Endothelial cell (in vitro differentiated cells): ENCODE measurements at regions not wholly inside any gene's neighbourhood (a gene's known extent, or its start where the extent isn't known, plus 50 kb on each side); places are given as distances from the start of the nearest gene placed in this dataset.

Source experiments
- DNase-seq: peaks from one replicate; pipeline ENCODE4 v3.0.0; 2021; ENCODE audit warnings: low spot score
- H3K27ac Mint-ChIP-seq: one replicate; pipeline ENCODE4 v1.8.0; 2021; ENCODE audit warnings: mixed read lengths, inconsistent platforms; ENCODE audit not compliant: unreplicated experiment
- H3K27me3 Mint-ChIP-seq: one replicate; pipeline ENCODE4 v1.8.0; 2021; ENCODE audit warnings: mild to moderate bottlenecking, moderate library complexity, mixed read lengths, inconsistent platforms; ENCODE audit not compliant: unreplicated experiment
- H3K36me3 Mint-ChIP-seq: one replicate; pipeline ENCODE4 v1.8.0; 2021; ENCODE audit warnings: mild to moderate bottlenecking, low read depth, mixed read lengths, inconsistent platforms; ENCODE audit not compliant: unreplicated experiment
- H3K4me1 Mint-ChIP-seq: one replicate; pipeline ENCODE4 v1.8.0; 2021; ENCODE audit warnings: mild to moderate bottlenecking, mixed read lengths, inconsistent platforms; ENCODE audit not compliant: unreplicated experiment
- H3K4me3 Mint-ChIP-seq: one replicate; pipeline ENCODE4 v1.8.0; 2021; ENCODE audit warnings: mild to moderate bottlenecking, mixed read lengths, inconsistent platforms; ENCODE audit not compliant: unreplicated experiment
- H3K9me3 Mint-ChIP-seq: one replicate; pipeline ENCODE4 v1.8.0; 2021; ENCODE audit warnings: mixed read lengths, inconsistent platforms; ENCODE audit not compliant: unreplicated experiment
- CTCF ChIP-seq: fragments of 200-600 bp; sonication (generic); IDR thresholded peaks from one replicate; pipeline ENCODE4 v1.5.0; 2021; ENCODE audit warnings: antibody characterized with exemption; ENCODE audit not compliant: unreplicated experiment

DNA sequence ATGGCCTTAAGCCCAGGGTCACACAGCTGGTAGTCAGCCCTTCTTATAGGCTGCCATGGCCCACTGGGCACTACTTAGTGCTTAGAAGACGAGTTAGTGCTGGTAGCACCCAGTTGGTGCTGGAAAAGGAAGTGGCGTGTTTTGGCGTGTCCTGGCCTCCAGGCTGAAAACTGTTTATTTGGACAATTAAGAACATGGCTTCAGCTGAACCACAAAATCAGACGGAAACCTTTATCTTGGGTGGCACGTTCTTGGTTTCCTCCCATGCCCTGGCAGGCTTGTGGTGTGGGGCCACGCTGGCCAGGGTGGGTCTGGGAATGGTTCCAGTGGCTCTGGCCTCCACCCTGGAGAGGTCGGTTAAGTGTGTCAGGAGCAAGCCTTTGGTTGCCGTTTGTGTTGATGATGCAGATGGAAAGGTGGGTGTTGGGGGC, 141.5 kb upstream of the HAAO start:
- TF ChIP-seq CTCF: no peak
- no peaks in the 10 kb centered on the region for H3K36me3 Mint-ChIP-seq
- no peaks in the 10 kb centered on the region for H3K9me3 Mint-ChIP-seq
- no peak for DNase-seq
- peaks cover 30% of the 10 kb centered on the region for H3K4me1 Mint-ChIP-seq
- peaks cover 18% of the 10 kb centered on the region for H3K27me3 Mint-ChIP-seq
- no peak overlapping the region for H3K27ac Mint-ChIP-seq
- no peak overlapping the region for H3K4me3 Mint-ChIP-seq

DNA sequence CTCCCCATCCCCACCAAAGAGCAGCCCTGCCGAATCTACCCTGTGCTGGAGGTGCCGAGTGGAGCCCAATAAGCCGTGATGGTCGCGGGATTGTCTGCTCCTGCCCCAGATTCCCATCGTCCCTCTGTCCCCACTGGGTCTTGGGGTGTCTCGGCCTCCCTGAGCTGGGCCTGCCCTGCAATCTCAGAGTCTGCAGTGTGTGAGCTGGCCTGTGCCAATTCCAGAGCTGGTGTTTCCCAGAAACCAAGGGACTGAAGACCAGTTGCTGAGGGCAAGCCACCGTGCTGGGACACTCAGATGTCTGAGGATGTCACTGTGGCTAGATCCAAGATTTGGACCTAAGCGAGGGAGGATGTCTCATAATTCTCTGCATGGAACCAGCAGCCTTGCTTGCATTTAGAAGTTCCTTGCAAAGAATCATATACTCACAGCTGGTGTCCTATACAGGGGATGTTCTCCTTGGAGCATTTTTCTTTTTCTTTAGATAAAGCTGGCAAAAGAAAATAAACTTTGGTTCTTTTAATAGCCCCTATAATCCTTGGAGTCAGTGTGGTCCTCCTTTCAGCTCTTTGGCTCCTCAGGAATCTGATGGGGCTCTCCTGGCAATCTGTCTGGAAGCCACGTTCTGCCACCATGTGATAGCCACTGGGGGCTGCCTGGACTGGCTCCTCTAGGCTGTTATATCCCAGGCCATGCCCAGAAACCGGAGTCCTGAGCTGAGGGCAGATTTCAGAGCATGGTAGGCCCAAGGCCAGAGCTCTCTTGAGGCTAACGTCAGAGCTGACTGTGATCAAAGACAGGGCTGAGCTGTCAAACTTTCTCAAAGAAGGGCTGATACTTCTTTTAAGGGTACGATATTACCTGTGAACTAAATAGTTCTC, 140.1 kb upstream of the HAAO start:
- H3K9me3 Mint-ChIP-seq: no peaks in the 10 kb centered on the region
- H3K27me3 Mint-ChIP-seq: peaks cover 14% of the 10 kb centered on the region
- TF ChIP-seq CTCF: no peak
- no peak for DNase-seq
- H3K27ac Mint-ChIP-seq: no peak overlapping the region
- H3K4me1 Mint-ChIP-seq: peaks cover 38% of the 10 kb centered on the region
- H3K36me3 Mint-ChIP-seq: no peaks in the 10 kb centered on the region
- H3K4me3 Mint-ChIP-seq: no peak overlapping the region

DNA sequence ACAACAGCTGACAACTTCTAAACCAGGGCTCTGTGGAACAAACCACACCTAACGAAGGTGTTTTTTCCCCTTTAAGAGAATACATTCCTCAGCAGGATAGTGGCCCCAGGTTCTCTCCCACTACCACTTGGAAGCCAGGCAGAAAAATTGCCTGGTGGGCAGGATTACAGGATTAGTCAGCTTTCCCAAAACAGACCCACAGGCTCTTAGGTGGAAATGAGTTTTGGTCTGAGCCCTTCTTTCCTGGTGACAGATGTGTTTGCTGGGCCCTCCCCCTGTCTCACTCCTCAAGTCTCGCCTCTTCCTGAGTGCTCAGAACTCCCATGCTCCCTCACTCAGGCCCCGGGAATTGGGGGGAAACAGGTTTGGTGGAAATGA, 139.4 kb upstream of the HAAO start:
- Mint-ChIP-seq H3K27me3 (peaks cover 14% of the 10 kb centered on the region), H3K4me3 (no peak overlapping the region), H3K36me3 (no peaks in the 10 kb centered on the region), H3K27ac (no peak overlapping the region), H3K4me1 (peaks cover 44% of the 10 kb centered on the region), H3K9me3 (no peaks in the 10 kb centered on the region)
- DNase-seq: no peak
- no peak for TF ChIP-seq CTCF

- peaks cover 47% of the 10 kb centered on the region for H3K4me1 Mint-ChIP-seq
- H3K4me3 Mint-ChIP-seq: no peak overlapping the region
- no peaks in the 10 kb centered on the region for H3K36me3 Mint-ChIP-seq
- peaks cover 14% of the 10 kb centered on the region for H3K27me3 Mint-ChIP-seq
- H3K9me3 Mint-ChIP-seq: no peaks in the 10 kb centered on the region
- peak; percentile 38 for TF ChIP-seq CTCF
- DNase-seq: peak; percentile 52
- peak overlapping the region; percentile 81 for H3K27ac Mint-ChIP-seq
Measured at GRCh38 chr2:42931146-42931817, 138.9 kb upstream of the HAAO start.
